ENCODE measurements at regions not wholly inside any gene's neighbourhood (a gene's known extent, or its start where the extent isn't known, plus 50 kb on each side); places are given as distances from the start of the nearest gene placed in this dataset.

DNA sequence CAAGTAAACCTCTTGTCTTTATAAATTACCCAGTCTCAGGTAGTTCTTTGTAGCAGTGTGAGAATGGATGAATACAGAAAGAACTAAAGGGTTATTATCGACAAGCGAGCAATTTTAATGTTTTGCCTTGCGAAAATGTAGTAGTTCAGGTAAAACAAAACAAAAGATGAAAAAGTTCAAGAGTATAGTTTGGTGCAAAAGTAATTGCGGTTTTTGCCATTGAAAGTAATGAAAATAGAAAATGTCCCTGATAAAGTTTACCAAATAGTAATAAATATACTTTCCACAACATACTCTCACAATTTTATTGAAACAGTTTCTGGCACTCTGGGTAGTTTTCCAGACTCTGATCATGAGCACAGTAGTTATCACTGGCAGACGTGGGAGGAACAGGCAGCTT, 71.9 kb upstream of the SLC35B3 start:
- ATAC-seq: no peak
- Mint-ChIP-seq H3K9me3 (ENCODE audit: low read depth) (no peaks in the 10 kb centered on the region), H3K4me1 (no peaks in the 10 kb centered on the region), H3K4me3 (no peak overlapping the region), H3K36me3 (no peaks in the 10 kb centered on the region), H3K27ac (no peak overlapping the region), H3K27me3 (no peaks in the 10 kb centered on the region)
- no peak for DNase-seq
- CTCF ChIA-PET: no interaction called here

GRCh38 chr6:8506126-8506525, 70.8 kb upstream of the SLC35B3 start:
- Mint-ChIP-seq H3K9me3 (ENCODE audit: low read depth) (no peaks in the 10 kb centered on the region), H3K36me3 (no peaks in the 10 kb centered on the region), H3K4me1 (no peaks in the 10 kb centered on the region), H3K4me3 (no peak overlapping the region), H3K27me3 (no peaks in the 10 kb centered on the region), H3K27ac (no peak overlapping the region)
- no peak for ATAC-seq
- no peak for DNase-seq
- CTCF ChIA-PET: no interaction called here

DNA sequence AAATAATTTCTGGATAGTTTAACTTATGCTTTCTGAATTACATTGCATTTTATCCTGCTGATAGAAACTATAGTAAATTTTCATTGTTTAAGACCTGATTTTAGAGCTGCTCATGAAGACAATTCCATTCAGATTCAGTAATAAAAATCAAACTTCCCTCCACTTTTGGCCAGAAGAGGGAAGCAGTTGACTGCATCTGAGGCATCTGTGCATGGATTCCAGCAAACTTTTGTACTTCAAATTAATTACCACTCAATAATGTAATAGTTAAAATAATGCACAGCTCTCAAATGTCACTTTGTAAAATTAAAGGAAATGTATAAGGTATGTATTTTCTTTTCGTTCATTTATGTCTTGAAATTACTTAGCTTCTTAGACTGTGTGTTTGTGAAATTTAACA, 64.2 kb upstream of the SLC35B3 start:
- Mint-ChIP-seq H3K4me3 (no peak overlapping the region), H3K27ac (no peak overlapping the region), H3K36me3 (no peaks in the 10 kb centered on the region), H3K27me3 (no peaks in the 10 kb centered on the region), H3K4me1 (no peaks in the 10 kb centered on the region), H3K9me3 (ENCODE audit: low read depth) (peaks cover 2% of the 10 kb centered on the region)
- no peak for DNase-seq
- ATAC-seq: no peak
- CTCF ChIA-PET: interaction anchor here (1.2 kb wide), 1 partner anchor 9 kb away, joined by 3 read pairs; no protein-coding TSS in a partner anchor

DNA sequence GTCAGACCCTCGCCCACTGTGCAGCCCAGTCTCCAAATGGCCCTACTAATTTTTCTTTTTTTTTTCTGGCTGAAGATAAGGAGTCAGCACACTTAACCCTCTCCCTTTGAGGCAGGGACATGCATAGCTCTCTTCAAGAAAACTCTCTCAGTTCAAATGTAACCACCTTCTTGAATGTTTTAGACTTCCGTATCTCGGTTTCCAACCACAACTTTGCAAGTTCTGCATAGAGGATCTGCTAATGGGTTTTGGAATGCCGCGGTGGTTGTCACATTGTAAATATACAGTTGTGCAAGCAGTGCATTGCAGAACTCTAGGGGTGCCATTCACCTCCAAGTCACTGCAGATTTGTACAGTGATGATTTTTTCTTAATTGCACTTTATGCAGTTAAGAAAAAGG, 59.4 kb upstream of the SLC35B3 start:
- Mint-ChIP-seq H3K4me3 (no peak overlapping the region), H3K9me3 (ENCODE audit: low read depth) (peaks cover 2% of the 10 kb centered on the region), H3K27ac (no peak overlapping the region), H3K36me3 (no peaks in the 10 kb centered on the region), H3K4me1 (no peaks in the 10 kb centered on the region), H3K27me3 (no peaks in the 10 kb centered on the region)
- CTCF ChIA-PET: no interaction called here
- no peak for ATAC-seq
- no peak for DNase-seq

DNA sequence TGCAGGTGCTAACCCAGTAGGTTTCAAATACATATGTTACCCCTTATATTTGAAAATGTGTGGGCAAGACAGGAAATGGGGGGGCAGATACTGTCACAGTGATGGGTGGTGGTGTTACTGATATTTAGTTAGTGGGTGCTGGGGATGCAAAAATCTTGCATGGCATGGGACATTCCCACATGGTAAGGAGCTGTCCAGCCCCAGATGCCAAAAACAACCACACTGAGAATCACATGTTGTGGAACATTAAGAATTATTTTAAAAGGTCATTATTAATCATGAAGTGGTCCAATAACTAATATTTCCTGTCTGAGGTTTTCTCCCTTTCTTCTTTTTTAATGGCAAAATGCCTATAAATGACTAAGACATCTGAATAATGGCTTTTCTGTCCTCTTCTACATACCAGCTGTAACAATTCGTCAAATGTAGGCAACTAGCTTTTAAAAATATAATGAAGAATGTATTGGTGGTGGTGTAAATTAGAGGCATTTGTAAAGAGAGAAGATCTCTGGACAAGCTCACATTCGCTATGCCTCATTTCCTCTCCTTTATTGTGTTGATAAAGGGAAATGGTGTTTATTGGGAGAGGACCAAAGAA, 57.3 kb upstream of the SLC35B3 start:
- CTCF ChIA-PET: no interaction called here
- Mint-ChIP-seq H3K36me3 (no peaks in the 10 kb centered on the region), H3K27me3 (no peaks in the 10 kb centered on the region), H3K4me1 (no peaks in the 10 kb centered on the region), H3K27ac (no peak overlapping the region), H3K4me3 (no peak overlapping the region), H3K9me3 (ENCODE audit: low read depth) (no peaks in the 10 kb centered on the region)
- DNase-seq (no peak), ATAC-seq (no peak)

Measured in activated CD8-positive, alpha-beta memory T cell treated with anti-CD3 and anti-CD28 coated beads, Interleukin-2, amount 10 ng/mL, durations not matched to agents 7 days and 5 days (primary cell).